GM12878 (cell line): ENCODE measurements at regions not wholly inside any gene's neighbourhood (a gene's known extent, or its start where the extent isn't known, plus 50 kb on each side); places are given as distances from the start of the nearest gene placed in this dataset.
A peak's percentile ranks its signal among the peaks of the same experiment; 100 is the strongest.

Experiments used
- ATAC-seq: fragments of 200-7000 bp; cut with Tn5 transposase; 3 replicates; pipeline ENCODE4 v1.9.1; 2020; ENCODE audit warnings: mild to moderate bottlenecking, moderate library complexity
- BruUV-seq: library from RNA; stranded (reverse); fragments of 400-500 nt; replicated peaks from 2 replicates; lab custom pipeline; 2021; lab: Mats Ljungman, UMichigan
- CTCF ChIA-PET: fragments of 300-600 bp; sonication (Branson Sonifier 250); formaldehyde crosslinking; extraction: SDS; loops from one replicate; lab custom pipeline; 2021; ENCODE audit warnings: inconsistent platforms; lab: Yijun Ruan, JAX
- POLR2A ChIA-PET: fragments of 350-600 bp; formaldehyde crosslinking; extraction: SDS; loops from one replicate; lab custom pipeline; 2021; ENCODE audit warnings: inconsistent platforms; lab: Charles Lee
- RAD21 ChIA-PET: fragments of 300-600 bp; sonication (Branson Sonifier 250); formaldehyde crosslinking; loops from one replicate; lab custom pipeline; 2023; ENCODE audit warnings: antibody characterized with exemption; ENCODE audit not compliant: unreplicated experiment; lab: Charles Lee
- SMC1A ChIA-PET: fragments of 300-600 bp; sonication (Branson Sonifier 250); formaldehyde crosslinking; loops from one replicate; lab custom pipeline; 2023; ENCODE audit not compliant: unreplicated experiment, uncharacterized antibody; lab: Charles Lee
- DNase-seq: peaks from one replicate; pipeline ENCODE4 v3.0.0-alpha.2; 2011; ENCODE audit warnings: low read depth, low spot score
- FAIRE-seq: peaks from 3 replicates; lab custom pipeline; 2011; peaks lifted over from hg19 to GRCh38; lab: Jason Lieb, UNC
- H2AFZ ChIP-seq: 2 replicates; pipeline ENCODE4 v1.6.0; 2011; ENCODE audit warnings: low read depth, low read length, control low read depth; ENCODE audit not compliant: control insufficient read depth
- H3K27ac ChIP-seq: 2 replicates; pipeline ENCODE4 v1.5.1; 2011; ENCODE audit warnings: control low read depth; ENCODE audit not compliant: control insufficient read depth, insufficient read depth
- H3K27me3 ChIP-seq, 2 experiments: replicated peaks in 1 of 2; 2 replicates each; pipeline versions ENCODE4 v1.6.0 to v1.6.1; 2011; ENCODE audit warnings: low read length in 1 of 2; ENCODE audit not compliant: control insufficient read depth in 2 of 2, insufficient read depth in 2 of 2
- H3K36me3 ChIP-seq, 2 experiments: 2 replicates each; pipeline ENCODE4 v1.5.1; 2011; ENCODE audit warnings: low read length in 1 of 2; ENCODE audit not compliant: control insufficient read depth in 2 of 2, insufficient read depth in 2 of 2
- H3K4me1 ChIP-seq: 2 replicates; pipeline ENCODE4 v1.6.1; 2011; ENCODE audit warnings: mild to moderate bottlenecking, low read length, moderate library complexity, mixed read lengths; ENCODE audit not compliant: control insufficient read depth, insufficient read depth
- H3K4me2 ChIP-seq: 2 replicates; pipeline ENCODE4 v1.6.0; 2011; ENCODE audit warnings: control low read depth; ENCODE audit not compliant: control insufficient read depth, insufficient read depth
- H3K4me3 ChIP-seq: fragments of 200-600 bp; sonication (generic); 2 replicates; pipeline ENCODE4 v1.5.1; 2016
- H3K79me2 ChIP-seq: 2 replicates; pipeline ENCODE4 v1.6.0; 2011; ENCODE audit warnings: low read length; ENCODE audit not compliant: control insufficient read depth, insufficient read depth
- H3K9ac ChIP-seq: 2 replicates; pipeline ENCODE4 v1.8.0; 2011; ENCODE audit warnings: low read length, control low read depth, mixed read lengths; ENCODE audit not compliant: control insufficient read depth, insufficient read depth
- H3K9me3 ChIP-seq: replicated peaks from 3 replicates; pipeline ENCODE4 v1.5.1; 2011; ENCODE audit warnings: mild to moderate bottlenecking, low read length; ENCODE audit not compliant: control insufficient read depth, insufficient read depth
- H4K20me1 ChIP-seq: 2 replicates; pipeline ENCODE4 v1.6.0; 2011; ENCODE audit not compliant: control insufficient read depth, insufficient read depth
- WGBS: methylation state at CpG from one replicate; pipeline ENCODE4 v1.1.6; 2016; ENCODE audit warnings: low lambda C conversion rate; ENCODE audit not compliant: insufficient replicate concordance, insufficient coverage; ENCODE audit errors: missing lambda C conversion rate; 5-methylcytosine and 5-hydroxymethylcytosine counted together
- in situ Hi-C: fragments of 300-500 bp; cut with MboI; formaldehyde crosslinking; loops from 9 replicates; pipeline ENCODE4 v1.14.3; 2018; ENCODE audit warnings: mixed read lengths
- intact Hi-C: fragments of 100-400 bp; cut with micrococcal nuclease; formaldehyde crosslinking; loops from one replicate; pipeline ENCODE4 v1.14.2; 2022; ENCODE audit not compliant: unreplicated experiment
- TF ChIP-seq, protein P1 (sequence below), 3 experiments: IDR thresholded peaks in 2 of 3; conservative IDR thresholded peaks in 1 of 3; 2 replicates each; pipeline ENCODE4 v1.5.1; 2011; ENCODE audit warnings: low read depth in 3 of 3, low read length in 3 of 3, mild to moderate bottlenecking in 3 of 3, control low read depth in 2 of 3, moderate library complexity in 2 of 3, inconsistent platforms in 1 of 3, mixed read lengths in 1 of 3; ENCODE audit not compliant: control insufficient read depth in 2 of 3, insufficient read depth in 1 of 3; ENCODE audit errors: extremely low read depth in 1 of 3
- TF ChIP-seq, protein P2 (sequence below): fragments of 450-650 bp; IDR thresholded peaks from 2 replicates; pipeline ENCODE4 v1.6.1; 2016; ENCODE audit warnings: mild to moderate bottlenecking

DNA sequence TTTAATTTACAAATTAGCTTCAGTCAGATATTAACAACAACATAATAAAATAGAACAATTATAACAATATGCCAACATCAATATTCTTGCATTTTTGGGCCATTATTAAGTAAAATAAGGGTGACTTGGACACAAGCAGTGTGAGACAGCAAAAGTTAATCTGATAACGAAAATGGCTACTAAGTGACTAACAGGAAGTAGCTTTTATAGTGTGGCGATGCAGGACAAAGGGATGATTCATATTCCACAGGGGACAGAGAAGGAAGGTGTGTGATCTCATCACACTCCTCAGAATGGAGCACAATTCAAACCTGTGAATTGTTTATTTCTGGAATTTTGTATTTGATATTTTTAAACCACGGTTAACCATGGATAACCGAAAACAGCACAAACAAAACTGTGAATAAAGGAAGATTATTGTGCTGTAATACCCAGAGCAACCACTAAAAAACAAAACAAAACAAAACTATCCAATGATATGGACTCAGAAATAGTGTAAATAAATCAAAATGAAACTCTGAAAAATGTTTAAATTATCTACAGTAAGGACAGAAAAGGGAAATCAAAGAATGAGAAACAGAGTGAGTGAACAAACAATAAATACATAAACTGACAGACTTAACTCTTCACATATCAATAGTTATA lies 66.9 kb upstream of the TFEC start:
- no peaks in the 10 kb centered on the region for H3K9me3 ChIP-seq
- BruUV-seq: no TSS peak
- H3K4me3 ChIP-seq: no peak overlapping the region
- WGBS: 15% methylated on average over 4 of the region's 4 CpGs
- no peak overlapping the region for H2AFZ ChIP-seq
- H3K9ac ChIP-seq: no peak overlapping the region
- H4K20me1 ChIP-seq: no peaks in the 10 kb centered on the region
- TF ChIP-seq, protein P1, sequence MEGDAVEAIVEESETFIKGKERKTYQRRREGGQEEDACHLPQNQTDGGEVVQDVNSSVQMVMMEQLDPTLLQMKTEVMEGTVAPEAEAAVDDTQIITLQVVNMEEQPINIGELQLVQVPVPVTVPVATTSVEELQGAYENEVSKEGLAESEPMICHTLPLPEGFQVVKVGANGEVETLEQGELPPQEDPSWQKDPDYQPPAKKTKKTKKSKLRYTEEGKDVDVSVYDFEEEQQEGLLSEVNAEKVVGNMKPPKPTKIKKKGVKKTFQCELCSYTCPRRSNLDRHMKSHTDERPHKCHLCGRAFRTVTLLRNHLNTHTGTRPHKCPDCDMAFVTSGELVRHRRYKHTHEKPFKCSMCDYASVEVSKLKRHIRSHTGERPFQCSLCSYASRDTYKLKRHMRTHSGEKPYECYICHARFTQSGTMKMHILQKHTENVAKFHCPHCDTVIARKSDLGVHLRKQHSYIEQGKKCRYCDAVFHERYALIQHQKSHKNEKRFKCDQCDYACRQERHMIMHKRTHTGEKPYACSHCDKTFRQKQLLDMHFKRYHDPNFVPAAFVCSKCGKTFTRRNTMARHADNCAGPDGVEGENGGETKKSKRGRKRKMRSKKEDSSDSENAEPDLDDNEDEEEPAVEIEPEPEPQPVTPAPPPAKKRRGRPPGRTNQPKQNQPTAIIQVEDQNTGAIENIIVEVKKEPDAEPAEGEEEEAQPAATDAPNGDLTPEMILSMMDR (IDR thresholded peaks at IDR 0.05 in 2 of 3, conservative IDR thresholded peaks at IDR 0.05 in 1 of 3; ENCODE audit: control insufficient read depth in 2 of 3, extremely low read depth in 1 of 3, insufficient read depth in 1 of 3, low read depth in 3 of 3, low read length in 3 of 3): 0 out of 6 replicates have a peak, but pooled peaks of 2 of the 3 experiments have one; percentile 3 to 5
- TF ChIP-seq, protein P2, sequence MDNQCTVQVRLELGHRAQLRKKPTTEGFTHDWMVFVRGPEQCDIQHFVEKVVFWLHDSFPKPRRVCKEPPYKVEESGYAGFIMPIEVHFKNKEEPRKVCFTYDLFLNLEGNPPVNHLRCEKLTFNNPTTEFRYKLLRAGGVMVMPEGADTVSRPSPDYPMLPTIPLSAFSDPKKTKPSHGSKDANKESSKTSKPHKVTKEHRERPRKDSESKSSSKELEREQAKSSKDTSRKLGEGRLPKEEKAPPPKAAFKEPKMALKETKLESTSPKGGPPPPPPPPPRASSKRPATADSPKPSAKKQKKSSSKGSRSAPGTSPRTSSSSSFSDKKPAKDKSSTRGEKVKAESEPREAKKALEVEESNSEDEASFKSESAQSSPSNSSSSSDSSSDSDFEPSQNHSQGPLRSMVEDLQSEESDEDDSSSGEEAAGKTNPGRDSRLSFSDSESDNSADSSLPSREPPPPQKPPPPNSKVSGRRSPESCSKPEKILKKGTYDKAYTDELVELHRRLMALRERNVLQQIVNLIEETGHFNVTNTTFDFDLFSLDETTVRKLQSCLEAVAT: no peak
- TF ChIP-seq, all 136 proteins: peak for 1
- ChIA-PET RAD21 (no interaction called here), POLR2A (no interaction called here), SMC1A (no interaction called here), CTCF (interaction anchor here (1.4 kb wide), 1 partner anchor 16 kb away, joined by 3 read pairs; no protein-coding TSS in a partner anchor)
- Histone ChIP-seq H3K27me3 (no peaks in the 10 kb centered on the region), H3K79me2 (no peaks in the 10 kb centered on the region), H3K36me3 (no peaks in the 10 kb centered on the region), H3K27ac (no peak overlapping the region), H3K4me2 (no peak overlapping the region), H3K4me1 (no peaks in the 10 kb centered on the region)
- in situ Hi-C loops (no loop called here), intact Hi-C loops (no loop called here)
- ATAC-seq (peak; percentile 40; the same call in 2 of the 3 replicates), DNase-seq (no peak), FAIRE-seq (no peak)
